Amygdala (tissue), 56 donors: ENCODE measurements at regions not wholly inside any gene's neighbourhood (a gene's known extent, or its start where the extent isn't known, plus 50 kb on each side); places are given as distances from the start of the nearest gene placed in this dataset.
"Not testable (repeated sequence)": the region's sequence is repeated elsewhere in the genome, so short reads cannot be mapped to it uniquely, and the experiment has no call there.

Source experiments
- DNase-seq, 56 donors: peaks; one replicate each; lab custom pipeline; 2025; lab: John Stamatoyannopoulos, UW

DNA sequence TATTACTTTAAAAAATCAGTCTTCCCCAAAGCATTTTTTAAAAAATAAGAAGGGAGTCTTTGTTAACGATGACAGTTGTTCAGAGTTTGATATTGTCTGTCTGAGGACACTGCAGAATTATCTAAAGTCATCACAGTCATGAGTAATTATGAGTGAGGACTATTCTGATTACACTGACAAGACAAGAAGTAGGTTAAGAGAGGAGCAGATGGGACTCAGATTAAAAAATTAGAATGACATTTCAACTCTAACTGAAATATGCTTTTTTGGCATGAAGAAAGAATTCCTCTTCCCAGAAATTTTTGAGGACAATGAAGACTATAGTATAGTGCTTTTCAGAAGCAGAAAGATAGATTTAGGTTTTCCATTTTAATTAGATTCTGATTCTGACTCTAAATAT lies 456.5 kb downstream of the EPHA7 start:
- no peak for DNase-seq

DNA sequence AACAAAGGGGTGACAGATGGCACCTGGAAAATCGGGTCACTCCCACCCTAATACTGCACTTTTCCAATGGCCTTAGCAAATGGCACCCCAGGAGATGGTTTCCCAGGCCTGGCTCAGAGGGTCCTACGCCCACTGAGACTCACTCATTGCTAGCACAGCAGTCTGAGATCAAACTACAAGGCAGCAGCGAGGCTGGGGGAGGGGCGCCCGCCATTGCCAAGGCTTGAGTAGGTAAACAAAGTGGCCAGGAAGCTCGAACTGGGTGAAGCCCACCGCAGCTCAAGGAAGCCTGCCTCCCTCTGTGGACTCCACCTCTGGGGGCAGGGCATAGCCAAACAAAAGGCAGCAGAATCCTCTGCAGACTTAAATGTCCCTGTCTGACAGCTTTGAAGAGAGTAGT lies 467.2 kb downstream of the EPHA7 start:
- DNase-seq, result not testable (repeated sequence)

DNA sequence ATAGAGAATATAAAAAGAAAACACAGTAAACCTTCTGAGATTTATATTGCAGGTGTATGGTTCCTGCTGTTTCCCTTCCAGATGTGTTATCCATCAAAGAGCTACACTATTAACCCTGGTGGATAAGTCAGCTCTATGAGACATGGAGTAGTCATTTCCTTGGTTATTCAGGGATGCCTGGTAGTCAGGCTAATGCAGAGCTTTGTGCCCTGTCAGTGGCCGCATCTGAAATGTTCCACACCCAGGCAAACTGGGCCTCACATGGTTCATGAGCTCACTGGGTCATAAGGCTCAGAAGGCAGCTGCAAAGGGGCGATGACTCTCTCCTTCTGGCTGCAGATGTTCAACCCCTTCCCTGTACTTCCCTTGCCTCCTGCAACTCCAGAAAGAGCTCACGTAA lies 473.6 kb downstream of the EPHA7 start:
- no peak for DNase-seq

DNA sequence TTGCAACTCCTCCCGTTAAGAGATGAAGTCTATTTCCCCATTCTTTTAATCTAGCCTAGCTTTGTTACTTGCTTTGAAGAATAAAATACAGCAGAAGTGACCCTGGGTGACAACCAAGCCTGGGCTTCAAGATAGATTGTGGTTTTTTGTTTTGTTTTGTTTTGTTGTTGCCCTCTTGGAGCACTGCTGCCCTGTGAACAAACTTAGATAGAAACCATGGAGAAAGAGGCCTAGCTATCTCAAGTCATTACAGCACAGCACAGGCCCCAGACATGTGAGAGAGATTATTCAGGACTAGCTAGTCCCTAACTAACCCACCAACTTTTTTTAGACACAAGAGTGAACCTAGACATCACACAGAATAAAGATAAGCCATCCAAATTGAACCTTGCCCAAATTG lies 475.2 kb downstream of the EPHA7 start:
- DNase-seq, result no peak

DNA sequence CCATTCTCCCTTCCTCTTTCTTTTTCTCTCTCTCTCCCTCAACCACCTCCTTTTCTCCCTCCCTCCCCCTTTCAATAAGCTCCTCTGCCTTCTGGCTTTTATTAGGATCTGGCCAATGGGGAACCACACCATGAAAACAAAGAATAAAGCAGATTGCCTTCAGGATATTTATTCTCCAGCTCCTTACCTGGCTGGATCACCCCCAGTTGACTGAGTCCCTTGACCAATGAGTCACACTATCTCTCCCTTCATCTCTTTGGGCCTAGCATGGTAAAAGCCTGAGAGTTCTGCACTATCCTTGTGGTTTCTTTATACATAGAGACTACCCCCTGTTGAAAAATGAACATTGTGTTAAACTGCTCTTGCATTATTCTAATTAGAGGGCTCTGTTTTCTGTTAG lies 476.8 kb downstream of the EPHA7 start:
- no peak for DNase-seq

DNA sequence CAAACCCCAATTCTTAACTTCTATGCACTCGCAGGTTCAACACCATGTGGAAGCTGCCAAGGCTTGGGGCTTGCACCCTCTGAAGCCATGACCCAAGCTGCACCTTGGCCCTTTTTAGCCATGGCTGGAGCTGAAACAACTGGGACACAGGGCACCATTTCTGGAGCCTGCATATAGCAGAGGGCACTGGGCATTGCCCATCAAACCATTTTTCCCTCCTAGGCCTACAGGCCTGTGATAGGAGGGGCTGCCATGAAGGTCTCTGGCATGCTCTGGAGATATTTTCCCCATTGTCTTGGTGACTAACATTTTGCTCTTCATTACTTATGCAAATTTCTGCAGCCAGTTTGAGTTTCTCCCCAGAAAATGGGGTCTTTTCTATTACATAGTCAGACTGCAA lies 484.7 kb downstream of the EPHA7 start:
- no peak for DNase-seq

DNA sequence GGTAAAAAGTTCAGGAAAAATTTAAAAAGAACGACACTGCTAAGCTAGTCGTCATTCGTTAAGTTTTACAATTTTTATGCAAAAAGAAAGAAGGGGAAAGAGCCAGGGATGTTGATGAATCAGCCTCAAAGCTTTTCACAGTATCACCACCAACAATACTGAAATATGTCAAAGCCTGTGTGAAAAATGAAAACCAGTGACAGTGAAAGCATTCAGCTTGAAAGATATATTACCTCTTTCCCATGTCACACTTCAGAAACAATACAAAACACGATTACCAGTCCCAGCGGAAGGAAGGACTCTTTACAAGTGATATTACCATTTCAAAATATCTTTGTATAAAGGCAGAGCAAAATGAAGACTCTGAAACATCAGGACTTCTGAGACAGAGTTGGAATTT lies 489.2 kb downstream of the EPHA7 start:
- no peak for DNase-seq

DNA sequence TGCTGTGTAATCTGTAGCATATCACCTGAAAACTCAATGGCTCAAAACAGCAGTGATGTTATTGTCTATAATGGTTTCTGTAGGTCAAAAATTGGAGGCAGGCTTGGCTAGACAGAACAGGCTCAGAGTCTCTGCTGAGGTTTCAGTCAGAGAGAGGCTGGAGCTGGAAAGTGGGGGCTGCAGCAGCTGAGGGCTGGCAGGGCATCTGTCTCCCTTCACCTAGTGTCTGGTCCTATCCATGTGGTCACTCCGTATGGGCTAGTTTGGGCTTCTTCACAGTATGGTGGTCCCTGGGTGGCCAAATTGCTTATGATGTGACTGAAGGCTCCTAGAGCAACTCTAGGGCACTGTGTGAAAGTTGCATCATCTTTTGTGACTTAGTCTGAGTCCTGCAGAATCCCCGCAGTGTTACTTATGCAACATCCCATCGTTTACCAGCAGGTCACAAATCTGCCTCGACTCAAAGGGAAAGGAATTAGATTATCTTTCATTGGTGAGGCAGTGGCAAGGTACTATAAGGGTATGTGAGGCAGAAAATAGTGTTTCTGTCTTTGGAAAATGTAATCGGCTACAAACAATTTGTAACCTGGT lies 497.0 kb downstream of the EPHA7 start:
- no peak for DNase-seq

DNA sequence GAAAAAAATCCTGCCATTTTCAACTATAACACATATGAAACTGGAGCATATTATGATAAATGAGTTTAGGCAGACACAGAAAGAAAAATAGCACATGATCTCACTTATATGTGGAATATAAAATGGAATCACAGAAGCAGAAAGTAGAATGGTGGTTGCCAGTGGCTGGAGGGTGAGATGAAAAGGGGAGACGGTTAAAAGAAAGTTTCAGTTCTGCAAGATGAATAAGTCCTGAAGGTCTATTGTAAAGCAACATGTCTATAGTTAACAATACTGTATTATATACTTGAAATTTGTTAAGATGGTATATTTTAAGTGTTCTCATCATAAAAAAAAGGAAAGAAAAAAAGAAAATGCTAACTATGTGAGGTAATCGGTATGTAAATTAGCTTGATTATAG lies 503.9 kb downstream of the EPHA7 start:
- no peak for DNase-seq

DNA sequence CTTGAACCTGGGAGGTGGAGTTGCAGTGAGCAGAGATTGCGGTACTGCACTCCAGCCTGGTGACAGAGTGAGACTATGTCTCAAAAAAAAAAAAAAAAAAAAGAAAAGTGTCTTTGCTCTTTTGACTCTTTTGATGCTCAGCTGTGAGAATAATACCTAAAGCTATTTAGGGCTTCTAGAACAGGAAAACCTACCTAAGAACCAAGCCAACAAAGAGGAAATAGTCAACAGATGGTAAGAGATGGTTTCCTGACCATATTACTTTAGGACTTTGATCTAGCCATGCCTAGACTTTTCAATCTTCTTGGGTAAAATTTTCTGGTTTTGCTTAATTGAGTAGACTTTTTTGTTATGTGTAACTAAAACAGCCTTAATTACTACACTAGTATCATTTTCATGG lies 508.1 kb downstream of the EPHA7 start:
- DNase-seq, result no peak

DNA sequence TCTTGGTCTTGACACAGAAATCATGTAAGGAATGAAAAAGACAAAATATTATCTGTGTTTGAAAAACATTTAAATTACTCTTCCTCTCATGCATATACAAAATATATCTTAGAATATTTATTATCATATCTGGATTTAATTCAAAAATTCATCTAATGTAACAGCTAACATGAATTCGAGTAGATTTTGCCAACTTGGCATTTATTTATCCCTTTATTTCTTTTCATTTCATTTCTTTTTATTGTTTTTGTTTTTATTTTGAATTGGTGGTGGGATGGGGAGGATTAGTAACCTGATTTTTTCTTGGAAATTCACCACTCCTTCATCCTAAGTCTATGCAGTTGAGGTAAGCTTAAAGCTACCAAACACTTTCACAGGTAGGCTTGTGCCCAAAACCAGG lies 508.7 kb downstream of the EPHA7 start:
- no peak for DNase-seq

DNA sequence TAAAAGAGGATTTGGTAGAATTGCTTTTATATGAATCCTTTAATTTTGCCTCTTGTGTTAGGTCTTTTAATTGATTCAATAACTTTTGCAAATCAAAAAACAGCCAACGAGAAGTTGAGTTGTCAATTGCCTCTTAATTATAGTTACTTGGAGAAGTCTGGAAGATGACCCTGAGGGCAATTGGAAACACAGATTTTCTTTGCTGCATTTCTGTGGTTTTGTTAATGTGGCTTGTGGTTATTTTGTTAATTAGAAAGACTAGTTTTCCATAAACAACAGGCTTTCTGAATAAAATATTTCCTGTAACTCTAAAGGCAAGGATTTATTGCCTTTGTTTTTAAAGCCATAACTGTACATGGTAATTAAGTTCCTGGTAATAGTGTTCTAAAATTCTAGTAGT lies 513.0 kb downstream of the EPHA7 start:
- no peak for DNase-seq

DNA sequence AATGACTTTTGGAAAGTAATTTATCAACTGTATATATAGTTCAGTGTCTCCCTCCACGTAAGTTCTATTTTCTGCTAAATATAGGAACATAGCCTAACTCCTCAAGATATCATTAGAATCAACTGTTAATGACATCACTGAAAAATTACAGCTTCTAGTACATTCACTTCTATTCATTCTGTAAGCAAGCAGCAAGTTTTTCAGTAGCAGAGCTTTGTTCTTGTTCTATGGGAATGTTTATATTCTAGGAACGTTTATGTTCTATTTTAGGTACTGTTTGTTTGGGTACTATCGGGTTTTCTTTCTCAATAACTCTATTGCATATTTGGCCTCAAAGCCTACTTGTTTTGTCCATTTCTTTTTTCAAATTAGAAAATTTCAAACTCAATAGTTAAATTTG lies 525.6 kb downstream of the EPHA7 start:
- DNase-seq, result no peak

DNA sequence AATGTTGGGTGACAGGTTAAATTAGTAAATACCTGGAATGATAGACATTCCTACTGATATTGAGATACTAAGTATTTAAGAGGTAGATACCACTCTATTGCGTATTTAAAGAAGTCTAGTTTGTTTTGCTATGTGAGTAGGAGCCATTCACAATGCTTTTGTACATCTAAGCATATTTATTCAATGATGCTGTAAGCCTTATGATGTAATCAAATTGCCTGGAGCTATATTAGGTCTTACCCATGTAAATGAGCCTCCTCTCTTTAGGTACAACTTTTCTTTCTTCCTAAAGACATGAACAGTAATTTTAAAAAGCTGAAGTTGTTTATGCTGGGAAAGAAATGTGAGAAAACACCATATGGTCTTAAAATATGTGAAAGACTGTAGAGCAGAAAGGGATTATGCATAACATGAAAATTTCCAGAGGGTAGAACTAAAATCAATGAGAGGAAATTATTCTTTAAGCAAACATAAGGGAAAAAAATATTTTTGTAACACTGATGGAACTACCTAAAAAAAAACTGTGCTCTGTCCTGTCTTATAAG lies 526.7 kb downstream of the EPHA7 start:
- no peak for DNase-seq

DNA sequence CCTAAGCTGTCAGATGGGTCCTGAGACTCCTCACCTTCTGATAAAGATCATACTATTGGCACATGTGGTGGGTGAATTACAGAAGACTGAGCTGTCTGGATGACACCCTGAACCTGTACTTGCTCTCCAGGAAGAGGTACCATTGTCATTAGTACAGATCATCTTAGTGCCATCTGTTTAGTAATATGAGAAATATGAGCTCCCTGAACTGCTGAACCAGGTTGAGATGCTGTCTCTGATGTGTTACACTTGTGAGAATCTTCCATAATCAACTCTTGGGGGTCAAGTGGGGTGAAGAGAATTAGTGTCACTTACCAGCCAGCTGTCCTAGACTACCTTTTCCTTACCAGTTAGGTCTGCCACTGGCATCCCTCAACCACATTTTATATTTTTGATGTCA lies 531.0 kb downstream of the EPHA7 start:
- no peak for DNase-seq

DNA sequence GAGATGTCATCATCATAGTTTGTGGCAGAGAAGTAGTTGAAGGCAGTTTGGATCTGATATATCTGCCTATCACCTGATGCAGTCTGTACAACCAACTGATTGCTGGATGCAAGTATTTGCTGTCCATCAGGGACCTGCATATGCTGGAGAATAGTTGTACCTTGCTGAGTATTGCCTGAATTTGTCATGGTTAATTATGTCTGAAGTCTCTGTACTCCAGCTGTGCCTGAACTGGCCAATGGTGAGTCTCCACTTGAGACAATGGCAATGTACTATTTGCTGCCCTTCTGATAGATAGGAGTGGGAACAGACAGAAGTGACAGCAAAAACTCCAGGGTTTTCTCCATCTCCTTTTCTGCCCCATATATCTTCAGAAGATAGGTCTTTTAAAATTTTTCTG lies 531.5 kb downstream of the EPHA7 start:
- no peak for DNase-seq

DNA sequence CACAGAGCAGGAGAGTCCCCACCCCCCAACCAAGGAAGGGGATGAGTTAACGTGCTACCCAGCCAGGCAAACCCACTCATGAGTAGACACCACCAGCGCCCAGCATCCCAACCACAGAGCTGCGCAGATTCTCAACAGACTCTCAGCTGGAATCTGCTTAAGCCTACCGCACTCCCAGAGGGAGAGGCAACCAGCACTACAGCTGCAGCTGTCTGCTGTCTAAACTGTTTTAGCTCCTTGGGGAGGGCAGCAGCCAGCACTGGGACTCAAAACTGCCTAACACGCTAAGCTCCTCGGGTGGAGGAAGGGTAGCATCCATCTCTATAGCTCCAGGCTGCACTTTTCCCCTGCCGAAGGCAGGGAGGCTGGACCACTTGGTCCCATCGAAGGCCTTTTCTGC lies 539.8 kb downstream of the EPHA7 start:
- no peak for DNase-seq

DNA sequence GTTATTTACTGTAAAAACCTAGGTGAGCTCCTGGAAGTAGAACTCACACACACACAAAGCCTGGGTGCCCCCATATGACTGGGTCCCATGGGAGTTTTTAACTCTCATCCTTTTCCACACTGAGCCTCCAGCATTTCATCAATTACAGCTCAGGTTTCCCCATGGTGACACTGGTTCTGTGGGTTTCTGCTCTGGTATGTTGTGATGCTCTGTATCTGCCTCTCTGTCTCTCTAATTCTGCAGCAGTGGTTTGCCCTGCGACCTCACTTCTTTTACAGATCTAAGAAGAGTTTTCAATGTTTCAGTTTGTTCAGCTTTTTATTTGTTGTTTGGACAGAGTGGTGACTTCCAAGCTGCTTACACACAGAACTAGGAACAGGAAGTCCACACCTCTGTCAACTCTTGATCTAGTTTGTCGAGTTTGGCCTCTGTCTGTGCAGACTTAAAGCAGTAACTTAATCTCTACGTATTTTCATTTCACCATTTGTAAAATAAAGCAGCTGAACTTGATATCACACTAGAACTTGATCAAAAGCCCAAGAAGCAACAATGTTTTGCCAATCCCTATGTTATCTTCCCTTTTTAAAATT lies 554.3 kb downstream of the EPHA7 start:
- no peak for DNase-seq

DNA sequence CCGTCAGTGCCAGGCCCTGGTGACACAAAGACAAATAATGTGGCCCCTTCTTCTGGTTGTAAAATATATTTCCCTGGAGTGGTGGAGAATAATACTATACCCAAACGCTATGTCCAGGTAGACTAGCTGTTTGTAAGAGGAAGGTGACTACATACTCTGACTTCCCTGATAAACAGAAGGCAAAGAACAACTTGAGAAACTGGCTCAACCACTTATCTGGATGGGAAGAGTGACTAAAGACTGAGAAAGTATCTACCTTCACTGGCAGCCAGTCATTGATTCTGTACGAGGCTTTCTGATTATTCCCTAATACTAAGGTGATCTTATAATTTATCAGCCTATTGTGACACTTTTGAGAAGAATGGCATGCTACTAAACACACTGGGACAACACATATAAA lies 569.7 kb downstream of the EPHA7 start:
- no peak for DNase-seq

DNA sequence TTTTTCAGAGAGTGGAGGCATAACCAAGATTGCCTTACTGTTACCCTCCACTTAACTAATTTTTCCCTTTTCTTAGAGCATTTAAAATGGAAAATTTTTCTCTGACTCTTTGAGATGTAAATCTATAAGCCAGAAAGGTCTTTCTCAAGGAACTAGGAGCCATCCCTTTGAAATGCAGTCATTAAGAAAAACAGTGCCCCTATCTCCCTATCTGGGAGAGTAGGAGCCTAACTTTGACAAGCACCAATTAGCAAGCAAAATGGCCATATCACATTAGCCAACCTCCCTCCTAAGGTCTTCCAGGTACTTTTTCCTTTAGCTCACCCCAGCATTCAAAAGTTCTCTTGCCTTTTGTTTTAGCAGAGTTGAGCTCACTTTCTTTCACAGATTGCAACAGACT lies 570.5 kb downstream of the EPHA7 start:
- no peak for DNase-seq

DNA sequence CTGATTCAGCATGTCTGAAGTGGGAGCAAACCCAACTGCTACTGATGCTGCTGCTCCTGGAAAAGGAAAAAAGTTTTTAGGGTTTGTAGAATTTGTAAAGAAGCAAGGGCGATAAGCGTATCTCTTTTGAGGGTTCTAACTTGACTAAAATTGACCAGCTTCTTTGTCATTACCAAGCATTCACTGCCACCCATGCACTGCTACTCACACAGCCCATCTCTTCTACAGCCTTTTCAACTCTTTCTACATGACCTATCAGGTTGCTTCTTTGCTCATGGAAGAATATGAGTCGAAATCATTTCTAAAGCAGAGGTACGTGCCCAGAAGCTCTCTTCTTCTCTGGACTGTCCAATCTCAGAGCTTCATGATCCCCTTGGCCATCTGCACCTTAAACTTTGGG lies 570.9 kb downstream of the EPHA7 start:
- no peak for DNase-seq

DNA sequence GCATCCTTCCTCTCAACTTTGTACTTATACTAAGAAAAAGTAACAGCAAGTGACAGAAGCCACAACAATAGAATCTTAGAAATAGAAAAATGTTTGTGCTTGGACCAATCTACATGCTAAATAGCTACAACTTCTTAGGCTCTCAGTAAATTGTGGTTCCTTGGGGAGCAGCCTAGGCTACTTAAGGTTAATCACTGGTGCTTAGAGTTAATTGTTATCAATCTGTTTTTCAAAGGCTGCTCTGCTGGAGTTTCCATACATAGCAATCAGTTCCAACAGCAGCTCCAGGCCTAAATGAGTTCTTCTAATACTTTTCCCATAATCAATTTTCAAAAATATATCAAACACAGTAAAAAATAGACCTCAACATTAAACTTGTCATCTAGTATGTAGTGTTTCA lies 571.4 kb downstream of the EPHA7 start:
- DNase-seq, result no peak
